Mesenteric fat pad (tissue), 1 donor: ENCODE measurements at regions not wholly inside any gene's neighbourhood (a gene's known extent, or its start where the extent isn't known, plus 50 kb on each side); places are given as distances from the start of the nearest gene placed in this dataset.
"Not testable (repeated sequence)": the region's sequence is repeated elsewhere in the genome, so short reads cannot be mapped to it uniquely, and the experiment has no call there.

Source experiments
- DNase-seq: peaks from one replicate; pipeline ENCODE4 v3.0.0-alpha.2; 2020; ENCODE audit warnings: low spot score
- donor health status: DM: yes; HTN: yes; CAD: no.

- no peak for DNase-seq
Observed at GRCh38 chr2:83186105-83186760, 1272.8 kb downstream of the SUCLG1 start.

GRCh38 chr2:83180862-83181530, 1278.1 kb downstream of the SUCLG1 start:
- DNase-seq, result not testable (repeated sequence)

- no peak for DNase-seq
Observed at GRCh38 chr2:83176539-83176938, 1282.5 kb downstream of the SUCLG1 start.

- DNase-seq, result no peak
Observed at GRCh38 chr2:83172841-83173240, 1286.2 kb downstream of the SUCLG1 start.

GRCh38 chr2:83168377-83168776, 1290.7 kb downstream of the SUCLG1 start:
- no peak for DNase-seq

- no peak for DNase-seq
Observed at GRCh38 chr2:83162421-83162820, 1296.7 kb downstream of the SUCLG1 start.

- DNase-seq, result no peak
Observed at GRCh38 chr2:83160571-83160970, 1298.5 kb downstream of the SUCLG1 start.

GRCh38 chr2:83155826-83156225, 1303.3 kb downstream of the SUCLG1 start:
- DNase-seq, result no peak

- DNase-seq, result no peak
Observed at GRCh38 chr2:83143946-83144345, 1315.1 kb downstream of the SUCLG1 start.

- no peak for DNase-seq
Observed at GRCh38 chr2:83142934-83143333, 1316.1 kb downstream of the SUCLG1 start.

GRCh38 chr2:83115606-83116005, 1343.5 kb downstream of the SUCLG1 start:
- DNase-seq, result no peak

GRCh38 chr2:83115155-83115554, 1343.9 kb downstream of the SUCLG1 start:
- no peak for DNase-seq

GRCh38 chr2:83113953-83114352, 1345.1 kb downstream of the SUCLG1 start:
- no peak for DNase-seq

GRCh38 chr2:83112858-83113257, 1346.2 kb downstream of the SUCLG1 start:
- DNase-seq, result no peak

GRCh38 chr2:83109284-83109683, 1349.8 kb downstream of the SUCLG1 start:
- no peak for DNase-seq

GRCh38 chr2:83106853-83107252, 1352.2 kb downstream of the SUCLG1 start:
- no peak for DNase-seq

GRCh38 chr2:83104202-83104601, 1354.9 kb downstream of the SUCLG1 start:
- no peak for DNase-seq

GRCh38 chr2:83103613-83104012, 1355.5 kb downstream of the SUCLG1 start:
- DNase-seq, result no peak

GRCh38 chr2:83089051-83089450, 1370.0 kb downstream of the SUCLG1 start:
- not testable (repeated sequence) for DNase-seq

GRCh38 chr2:83085869-83086268, 1373.2 kb downstream of the SUCLG1 start:
- DNase-seq, result no peak

- no peak for DNase-seq
Observed at GRCh38 chr2:83081826-83082690, 1377.0 kb downstream of the SUCLG1 start.

- DNase-seq, result no peak
Observed at GRCh38 chr2:83079007-83079406, 1380.1 kb downstream of the SUCLG1 start.
